ENCODE measurements at regions not wholly inside any gene's neighbourhood (a gene's known extent, or its start where the extent isn't known, plus 50 kb on each side); places are given as distances from the start of the nearest gene placed in this dataset.

DNA sequence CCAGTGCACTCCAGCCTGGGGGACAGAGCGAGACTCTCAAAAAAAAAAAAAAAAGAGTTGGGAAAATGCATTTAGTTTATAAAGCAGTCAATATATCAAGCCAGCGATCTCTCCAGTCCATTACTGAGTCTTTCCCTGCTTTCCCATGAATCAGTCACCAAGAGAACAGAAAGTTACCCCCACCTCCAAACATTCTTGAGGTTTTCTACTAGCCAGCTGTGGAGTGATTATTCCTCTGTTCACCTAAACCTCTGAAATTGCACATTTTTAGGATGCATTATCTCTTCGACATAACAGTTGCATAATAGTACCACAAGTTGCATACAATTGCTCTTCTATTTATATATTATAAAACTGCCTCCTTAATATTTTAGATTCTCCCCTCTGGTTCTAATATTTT, 134.8 kb upstream of the DIO3 start:
- intact Hi-C loops (cut with micrococcal nuclease) = no loop called here

DNA sequence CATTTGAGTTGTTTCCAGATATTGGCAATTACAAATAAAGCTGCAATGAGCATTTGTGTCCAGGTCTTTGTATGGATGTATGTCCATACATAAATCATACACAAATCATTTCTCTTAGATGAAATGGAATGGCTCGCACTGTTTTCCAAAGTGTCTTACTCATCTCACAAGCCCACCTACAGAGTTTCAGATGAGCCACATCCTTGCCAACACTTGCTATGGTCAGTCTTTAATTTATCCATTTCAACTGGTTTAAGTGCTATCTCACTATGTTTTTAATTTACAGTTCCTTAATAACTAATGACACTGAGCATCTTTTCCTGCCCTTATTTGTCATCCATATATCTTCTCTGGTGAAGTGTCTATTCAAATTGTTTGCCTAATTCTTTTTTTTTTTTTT, 132.9 kb upstream of the DIO3 start:
- intact Hi-C loops (cut with micrococcal nuclease) = no loop called here

DNA sequence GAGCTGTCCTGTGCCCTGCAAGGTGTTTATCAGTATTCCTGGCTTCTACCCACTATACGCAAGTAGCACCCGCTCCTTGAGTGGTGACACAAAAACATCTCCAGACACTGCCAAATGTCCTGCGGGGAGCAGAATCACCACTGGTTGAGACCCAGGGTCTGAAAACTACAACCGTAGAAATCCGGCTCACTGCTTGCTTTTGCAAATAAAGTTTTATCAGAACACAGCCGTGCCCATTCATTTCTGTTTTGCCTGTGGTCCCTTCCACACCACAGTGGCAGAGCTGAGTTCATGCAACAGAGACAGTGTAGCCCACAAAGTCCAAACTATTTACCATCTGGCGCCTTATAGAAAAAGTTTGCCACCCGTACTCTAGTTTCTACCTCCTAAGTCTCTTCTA, 125.7 kb upstream of the DIO3 start:
- intact Hi-C loops (cut with micrococcal nuclease) = no loop called here

DNA sequence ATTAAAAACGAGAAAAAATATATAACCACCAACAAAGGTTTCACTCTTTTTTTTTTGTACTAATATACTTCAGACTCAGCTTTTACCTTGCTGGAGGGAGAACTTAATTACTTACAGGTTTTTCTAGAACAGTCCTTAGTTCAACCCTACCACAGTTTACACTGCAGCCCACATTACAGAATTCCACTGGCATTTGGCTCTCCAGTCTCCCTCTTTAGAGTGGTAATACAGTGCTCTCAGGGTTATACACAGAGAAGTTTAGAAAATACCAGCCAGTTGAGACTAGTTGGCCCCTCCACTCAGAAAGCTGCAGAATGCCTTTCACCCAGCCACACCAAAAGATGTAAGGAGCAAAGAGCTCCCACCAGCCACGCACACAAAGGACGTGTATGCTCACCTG, 122.3 kb upstream of the DIO3 start:
- intact Hi-C loops (cut with micrococcal nuclease) = no loop called here

DNA sequence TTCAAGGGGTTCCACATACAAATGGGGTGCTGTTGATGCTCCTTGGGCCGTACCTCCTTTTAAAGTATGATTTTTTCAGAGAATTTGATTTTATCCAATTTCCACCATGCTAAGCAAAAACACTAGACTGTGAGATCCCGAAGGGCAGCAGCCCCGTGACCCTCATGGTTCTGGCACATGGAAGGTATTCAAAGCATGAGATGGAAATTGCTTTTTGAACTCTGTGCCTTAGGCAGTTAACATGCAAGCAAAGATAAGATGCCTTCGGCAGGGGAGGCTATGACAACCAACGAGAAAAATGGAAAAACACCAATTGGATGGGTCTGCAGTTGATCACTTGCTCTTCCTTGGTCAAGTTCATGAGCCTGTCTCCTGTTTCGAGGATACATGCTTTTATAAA, 120.8 kb upstream of the DIO3 start:
- intact Hi-C loops (cut with micrococcal nuclease) = no loop called here

DNA sequence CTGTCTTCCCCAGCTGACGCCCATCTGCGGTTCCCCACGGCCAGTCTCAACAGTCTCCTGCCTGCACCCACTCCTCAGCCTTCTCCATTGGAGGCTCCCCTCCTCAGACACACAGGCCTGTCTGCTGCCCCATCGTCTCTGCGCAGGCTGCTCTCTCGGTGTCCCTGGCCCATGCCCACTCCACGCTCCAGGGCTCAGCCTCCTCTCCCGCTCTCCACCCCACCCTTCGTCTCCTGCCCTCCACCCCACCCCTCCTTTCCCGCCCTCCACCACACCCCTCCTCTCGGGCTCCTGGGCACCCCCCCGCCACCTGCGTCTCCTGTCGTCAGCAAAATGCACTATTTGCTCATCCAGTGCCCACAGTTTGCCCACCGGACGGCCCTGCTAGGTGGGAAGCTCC, 119.6 kb upstream of the DIO3 start:
- intact Hi-C loops (cut with micrococcal nuclease) = loop anchor here (1.0 kb wide), 1 partner anchor 801 kb away; no protein-coding TSS in a partner anchor

DNA sequence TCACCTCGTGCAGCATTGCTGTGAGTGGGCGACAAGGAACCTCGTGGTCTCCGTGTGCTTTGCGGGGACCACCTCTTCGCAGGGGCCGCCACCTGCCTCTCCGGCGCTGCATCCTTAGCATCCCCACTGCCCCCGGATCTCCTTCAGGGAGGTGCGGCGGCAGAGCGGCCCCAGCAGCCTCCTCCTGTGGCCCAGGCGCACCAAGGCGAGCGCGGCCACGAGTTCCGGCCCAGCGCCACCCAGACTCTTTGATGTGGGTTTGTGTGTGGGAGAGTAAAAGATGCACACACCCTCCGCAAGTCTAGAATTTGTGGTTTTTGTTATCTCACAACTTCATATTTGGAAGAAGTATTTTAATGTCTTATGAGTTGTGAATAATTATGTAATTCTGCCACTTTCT, 118.8 kb upstream of the DIO3 start:
- intact Hi-C loops (cut with micrococcal nuclease) = loop anchor here (1.0 kb wide), 1 partner anchor 802 kb away; no protein-coding TSS in a partner anchor

DNA sequence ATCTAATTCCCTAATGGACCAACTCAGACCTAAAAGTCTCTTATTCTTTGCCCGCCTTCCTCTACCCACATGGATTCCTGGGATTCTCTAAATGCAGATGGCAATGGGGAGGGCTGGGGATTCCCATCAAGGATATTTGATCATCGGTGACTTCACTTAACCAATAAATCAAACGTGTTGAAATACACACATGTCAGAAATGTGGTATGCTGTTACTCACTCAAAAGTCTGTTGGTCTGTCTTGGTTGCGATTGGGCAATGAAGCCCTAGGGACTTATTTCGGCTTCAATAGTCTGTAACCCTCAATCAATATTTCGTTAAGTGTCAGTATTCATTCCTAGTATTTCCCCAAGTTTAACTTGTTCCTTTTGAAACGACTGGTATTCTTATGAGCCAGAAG, 117.2 kb upstream of the DIO3 start:
- intact Hi-C loops (cut with micrococcal nuclease) = no loop called here

DNA sequence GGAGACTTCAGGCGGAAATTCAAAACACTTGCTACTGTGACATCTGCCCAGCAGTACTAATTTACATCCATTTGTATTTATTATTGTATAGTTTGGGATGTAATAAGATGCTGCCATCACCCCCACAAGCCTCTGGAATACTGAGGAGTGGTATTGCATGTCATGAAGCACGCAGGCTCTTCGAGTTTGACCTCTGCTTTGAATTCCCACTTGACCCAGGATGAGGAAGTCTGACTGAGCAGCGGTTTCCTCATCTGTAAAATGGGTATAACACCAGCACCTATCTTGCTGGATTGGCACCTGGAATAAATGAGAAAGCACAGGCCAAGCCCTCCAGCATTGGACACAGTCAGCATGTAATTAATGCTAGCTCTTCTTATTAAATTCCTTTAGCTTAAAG, 116.0 kb upstream of the DIO3 start:
- intact Hi-C loops (cut with micrococcal nuclease) = no loop called here

DNA sequence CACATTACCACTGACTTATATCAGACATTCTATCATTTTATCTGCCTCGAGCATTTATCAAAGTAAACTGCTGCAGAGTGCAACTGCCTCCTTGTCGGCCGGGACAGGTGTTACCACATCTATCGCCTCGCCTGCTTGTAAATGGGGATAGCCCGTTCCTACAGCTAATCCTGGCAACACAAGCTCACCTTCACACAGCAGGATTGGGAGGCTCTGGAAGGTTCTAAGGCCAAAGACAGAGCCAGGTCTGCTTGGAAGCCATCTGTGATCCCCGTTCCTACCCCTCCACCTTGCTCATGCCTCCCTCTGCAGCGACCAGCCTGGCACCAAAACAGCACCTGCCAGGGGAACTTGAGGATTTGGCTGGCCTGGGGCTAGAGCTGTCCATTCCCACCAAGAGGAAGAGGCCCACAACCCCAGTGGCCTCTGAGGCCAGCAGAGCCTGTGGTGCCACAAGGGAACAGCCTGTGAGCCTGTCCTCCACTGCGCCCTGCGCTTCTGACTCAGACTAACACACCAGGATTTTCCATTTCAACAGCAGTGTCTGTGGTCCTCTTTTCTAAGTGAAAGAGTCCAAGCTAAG, 114.8 kb upstream of the DIO3 start:
- intact Hi-C loops (cut with micrococcal nuclease) = no loop called here

DNA sequence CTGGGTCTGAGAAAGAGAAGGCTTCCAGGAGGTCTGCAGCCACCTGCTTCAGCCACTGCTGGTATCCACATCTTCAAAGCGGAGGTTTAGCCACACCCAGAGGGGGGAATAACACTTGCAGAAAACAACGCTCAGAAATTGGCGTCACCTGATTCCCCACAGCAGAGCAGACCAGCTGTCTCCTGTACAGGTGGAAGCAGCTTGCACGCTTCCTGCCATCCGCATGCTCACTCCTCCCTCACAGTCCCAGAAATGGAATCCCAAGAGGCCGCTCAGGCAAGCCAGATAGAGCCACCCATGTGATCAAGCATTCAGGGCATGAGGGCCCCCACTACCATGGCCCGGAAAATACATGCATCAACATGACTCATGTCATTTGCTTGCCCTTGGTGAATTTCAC, 112.2 kb upstream of the DIO3 start:
- intact Hi-C loops (cut with micrococcal nuclease) = no loop called here

DNA sequence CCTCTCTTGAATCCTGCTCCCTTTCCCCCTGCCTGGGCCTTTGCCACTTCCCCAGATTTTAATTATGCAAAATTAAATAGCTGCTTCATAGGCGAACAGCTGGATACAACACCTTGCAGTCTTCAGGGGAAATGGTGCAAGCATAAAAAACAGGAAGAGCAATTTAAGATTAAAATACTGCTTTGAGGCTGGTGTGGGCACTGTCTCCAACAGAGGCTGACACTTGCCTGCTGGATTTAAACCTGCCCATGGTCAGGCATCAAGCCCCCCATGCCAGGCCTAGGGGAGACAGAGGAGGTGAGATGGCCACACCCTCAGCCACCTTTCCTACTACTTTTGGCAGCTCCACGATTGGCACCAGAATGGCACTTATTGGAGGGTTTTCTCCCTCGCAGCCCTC, 110.1 kb upstream of the DIO3 start:
- intact Hi-C loops (cut with micrococcal nuclease) = no loop called here

DNA sequence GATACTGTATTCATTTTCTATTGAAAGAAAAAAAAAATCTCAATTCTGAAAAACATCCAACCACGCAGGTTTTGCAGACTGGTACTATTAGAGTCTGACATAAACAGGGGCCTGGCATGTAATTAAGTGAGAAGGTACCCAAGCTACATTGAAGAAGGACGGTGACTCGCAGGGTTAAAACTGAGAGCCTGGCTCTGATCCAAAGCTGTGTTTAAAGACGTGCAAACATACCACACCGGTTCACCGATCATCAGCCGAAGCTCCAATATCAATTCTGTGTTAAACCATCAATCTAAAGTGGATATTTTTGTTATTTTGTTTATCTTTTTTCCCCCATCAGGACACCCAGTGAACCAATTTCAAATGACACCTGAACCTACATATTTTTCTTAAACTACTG, 108.1 kb upstream of the DIO3 start:
- intact Hi-C loops (cut with micrococcal nuclease) = no loop called here

DNA sequence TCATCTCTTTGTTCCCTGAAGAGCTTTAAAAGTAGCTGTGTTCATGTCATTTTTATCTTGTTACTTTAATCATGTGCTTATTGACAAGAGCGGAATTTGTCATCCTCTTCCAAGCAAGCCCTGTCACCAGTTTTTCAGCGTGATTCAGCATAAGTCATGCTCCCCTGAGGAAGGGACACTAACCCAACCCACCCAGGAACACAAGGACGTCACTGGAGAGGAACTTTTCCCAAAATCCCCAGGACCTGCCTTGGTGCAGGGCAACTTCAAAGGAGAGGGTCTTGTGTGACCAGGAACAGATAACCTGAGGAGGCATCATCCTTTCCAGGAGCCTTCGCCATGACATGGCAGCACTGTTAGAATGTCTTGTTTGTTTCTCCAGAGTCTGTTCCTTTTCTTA, 107.1 kb upstream of the DIO3 start:
- intact Hi-C loops (cut with micrococcal nuclease) = no loop called here

DNA sequence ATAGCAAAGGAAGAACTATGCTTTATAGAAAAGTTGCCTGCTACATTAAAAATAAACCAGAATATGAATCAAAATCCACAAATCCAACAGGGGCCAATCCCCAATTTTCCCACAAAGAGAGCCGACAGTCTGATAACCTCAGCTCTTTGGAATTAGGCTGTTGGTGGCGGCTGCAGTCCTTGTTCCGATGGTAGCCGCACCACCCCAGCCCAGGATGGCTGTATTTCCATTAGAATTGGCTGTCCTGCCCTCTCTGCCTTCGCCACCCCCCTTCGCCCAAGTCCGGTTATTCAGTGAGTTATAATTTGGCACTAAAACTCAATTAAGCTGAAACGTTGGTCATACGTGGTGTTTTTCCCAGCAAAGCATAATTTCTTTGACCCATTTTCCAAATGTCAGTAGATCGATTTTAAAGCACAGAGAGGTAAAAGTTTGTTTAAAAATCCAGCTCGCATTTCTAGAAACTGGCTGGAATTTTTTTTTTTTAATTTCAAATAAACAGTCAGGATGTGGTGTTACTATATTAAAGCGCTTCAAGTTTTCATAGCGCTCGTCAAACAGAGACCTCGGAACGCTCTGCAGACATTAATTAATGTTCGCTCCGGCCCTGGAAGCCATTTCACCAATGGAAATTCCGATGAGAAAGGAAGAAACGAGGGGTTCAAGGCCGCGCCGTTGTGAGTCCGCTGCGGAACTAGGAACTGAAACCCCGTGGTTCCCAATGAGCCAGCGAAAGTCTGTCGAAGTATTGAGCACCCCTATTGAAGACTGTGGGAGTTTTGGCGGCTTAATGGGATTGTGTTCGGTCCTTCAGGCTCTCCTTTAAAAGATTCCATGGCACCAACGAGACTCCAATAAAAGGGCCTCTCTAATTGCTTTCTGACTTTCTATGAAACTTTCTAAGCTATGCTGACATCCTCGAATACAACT, 104.8 kb upstream of the DIO3 start:
- intact Hi-C loops (cut with micrococcal nuclease) = no loop called here

DNA sequence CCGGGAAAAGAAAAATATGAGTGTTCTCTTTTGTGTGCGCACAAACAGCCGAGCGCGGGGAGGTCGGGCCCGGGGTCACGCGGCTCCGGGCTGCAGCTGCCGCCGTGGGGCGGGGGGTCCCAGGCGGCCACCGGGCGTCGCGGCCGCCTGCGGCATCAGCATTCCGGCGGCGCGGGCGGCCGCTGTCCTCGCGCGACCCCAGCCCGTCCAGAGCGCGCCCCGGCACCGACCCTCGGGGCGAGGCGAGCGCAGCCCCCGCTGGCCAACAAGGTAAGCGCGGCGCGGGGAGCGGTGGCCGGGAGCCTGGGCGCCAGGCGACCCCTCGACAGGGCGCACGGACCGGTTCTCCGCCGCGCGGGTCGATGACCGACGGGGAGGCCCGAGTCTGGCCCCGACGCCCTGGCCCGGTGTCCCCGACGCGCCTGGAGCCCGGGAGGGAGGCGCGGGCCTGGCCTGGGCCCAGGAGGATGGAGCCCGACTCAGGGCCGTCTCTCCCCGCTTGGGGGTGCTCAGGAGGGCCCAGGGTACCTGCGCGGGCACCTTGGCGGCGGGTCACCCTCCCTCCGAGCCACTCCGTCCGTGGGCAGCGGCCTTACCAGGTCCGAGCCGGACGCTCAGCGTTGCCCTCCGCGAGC, 103.9 kb upstream of the DIO3 start:
- intact Hi-C loops (cut with micrococcal nuclease) = no loop called here

DNA sequence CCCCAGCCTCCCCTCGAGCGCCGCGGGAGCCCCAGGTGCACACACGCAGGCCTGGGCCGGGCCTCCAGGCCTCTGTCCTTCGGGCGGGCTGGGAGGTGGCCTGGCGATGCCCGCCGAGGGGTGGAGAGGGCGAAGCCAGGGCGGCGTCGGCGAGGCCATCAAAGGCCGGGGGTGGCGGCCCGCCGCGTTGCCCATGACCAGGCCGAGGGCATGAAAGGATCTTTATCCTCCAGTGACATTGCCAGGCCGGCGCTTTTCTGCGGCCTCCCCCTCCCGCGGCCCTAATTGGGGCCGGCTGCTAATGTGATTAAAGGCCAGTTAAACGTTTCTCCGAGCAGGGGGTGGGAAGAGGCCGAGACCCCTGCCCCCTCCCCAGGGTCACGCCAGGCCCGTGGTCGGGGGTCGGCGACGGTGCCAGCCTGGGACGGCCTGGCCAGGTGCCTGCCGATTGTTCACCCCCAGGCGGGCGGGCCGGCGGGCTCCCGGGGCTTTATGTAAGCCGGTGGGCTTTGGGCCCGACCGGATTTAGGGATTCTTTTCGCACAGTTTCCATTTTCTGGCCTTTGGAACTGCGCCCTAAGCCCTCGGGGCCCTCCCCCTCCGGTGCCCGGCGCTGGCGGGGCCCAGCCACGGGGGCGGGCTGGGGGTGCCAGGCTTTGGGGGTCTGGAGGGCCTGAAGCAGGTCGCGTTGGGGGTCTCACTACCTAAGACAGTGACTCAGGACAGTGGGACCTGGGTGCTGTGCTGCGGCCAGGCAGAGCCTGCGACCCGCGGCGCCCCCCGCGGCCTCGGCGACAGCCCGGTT, 103.2 kb upstream of the DIO3 start:
- intact Hi-C loops (cut with micrococcal nuclease) = no loop called here

DNA sequence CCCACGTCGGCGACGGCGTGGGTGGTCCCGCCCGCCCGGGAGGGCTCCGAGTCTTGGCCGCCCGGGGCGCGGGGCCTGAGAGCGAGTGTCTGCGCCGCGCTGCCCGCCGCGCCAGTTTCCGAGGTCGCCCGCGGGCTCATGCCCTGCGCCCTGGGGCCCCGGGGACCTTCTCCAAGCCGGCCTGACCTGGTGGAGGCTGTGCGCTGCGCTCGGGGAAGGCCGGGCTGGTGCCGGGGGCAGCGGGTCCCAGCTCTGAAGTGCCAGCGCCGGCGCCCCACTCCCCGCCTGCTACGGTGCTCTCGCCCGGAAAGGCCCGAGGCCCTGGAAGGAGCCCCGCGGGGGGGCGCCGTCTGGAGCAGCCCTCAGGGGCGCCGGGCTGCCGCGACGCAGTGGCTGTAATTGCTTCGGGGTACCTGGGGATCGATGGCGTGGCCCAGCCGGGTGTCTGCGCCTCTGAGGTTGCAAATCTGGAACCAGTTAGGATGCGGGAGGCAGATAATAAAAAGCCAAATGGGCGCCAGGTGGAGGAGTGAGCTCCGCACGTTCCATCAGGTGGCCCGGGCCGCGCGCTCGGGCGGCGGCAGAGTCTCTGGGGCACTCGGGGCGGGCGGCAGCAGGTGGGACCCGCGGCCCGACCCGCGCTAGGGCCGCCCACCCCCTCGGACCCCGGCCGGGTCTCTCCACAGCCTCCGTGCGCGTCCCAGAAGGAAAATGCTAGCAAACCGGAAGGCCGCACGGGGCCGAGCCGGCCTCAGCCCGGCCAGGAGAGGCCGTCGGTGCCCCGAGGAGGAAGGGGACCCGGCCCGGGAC, 102.3 kb upstream of the DIO3 start:
- intact Hi-C loops (cut with micrococcal nuclease) = no loop called here

DNA sequence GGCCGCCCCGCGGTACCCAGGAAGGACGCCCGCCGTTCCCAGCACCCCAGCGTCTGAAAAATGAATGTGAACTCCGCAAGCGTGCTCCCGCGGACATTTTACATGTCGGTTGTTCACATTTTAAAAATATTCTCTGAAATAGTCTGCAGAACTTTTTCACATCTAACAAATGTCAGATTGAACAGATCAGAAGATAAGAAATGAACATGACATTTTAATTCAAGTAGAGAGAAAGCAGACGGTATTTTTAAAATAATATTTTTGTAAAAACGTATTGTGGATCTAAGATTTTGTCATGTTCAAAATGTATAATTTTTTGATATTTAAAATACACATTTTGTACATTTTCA, 101.8 kb upstream of the DIO3 start:
- intact Hi-C loops (cut with micrococcal nuclease) = no loop called here

DNA sequence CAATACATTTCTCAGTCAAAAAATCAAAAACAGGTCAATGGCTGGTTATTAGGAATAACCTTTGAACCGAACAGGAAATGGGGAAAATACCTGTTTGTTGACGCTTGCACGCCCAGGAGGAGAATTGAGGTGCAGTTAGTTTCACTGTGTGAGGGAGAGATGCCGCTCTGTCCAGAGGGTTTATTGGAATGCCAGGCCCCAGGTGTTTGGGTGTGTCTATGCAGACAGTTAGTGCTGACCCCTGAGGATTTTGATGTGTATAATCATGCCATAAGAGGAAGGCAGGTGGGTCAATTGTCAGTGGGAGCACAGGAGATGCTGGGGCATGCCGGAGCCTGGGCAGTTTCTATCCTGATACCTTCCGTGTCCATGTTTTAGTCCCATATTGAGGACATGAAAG, 100.8 kb upstream of the DIO3 start:
- intact Hi-C loops (cut with micrococcal nuclease) = loop anchor here (5.0 kb wide), 1 partner anchor 97 kb away; no protein-coding TSS in a partner anchor

Data from T-helper 1 cell treated with Interleukin-12 subunit alpha and Interleukin-12 subunit beta and Interleukin-4 antibody, amounts not matched to agents 30 ng/mL and 1 ng/mL, for 36 hours (primary cell).